HG03520 (cell line): ENCODE measurements at regions not wholly inside any gene's neighbourhood (a gene's known extent, or its start where the extent isn't known, plus 50 kb on each side); places are given as distances from the start of the nearest gene placed in this dataset.
"Not testable (repeated sequence)": the region's sequence is repeated elsewhere in the genome, so short reads cannot be mapped to it uniquely, and the experiment has no call there.

Source experiments
- ATAC-seq: cut with Tn5 transposase; IDR thresholded peaks from one replicate; pipeline ENCODE4 v1.9.1; 2021; ENCODE audit warnings: mild to moderate bottlenecking, moderate library complexity; ENCODE audit not compliant: unreplicated experiment

DNA sequence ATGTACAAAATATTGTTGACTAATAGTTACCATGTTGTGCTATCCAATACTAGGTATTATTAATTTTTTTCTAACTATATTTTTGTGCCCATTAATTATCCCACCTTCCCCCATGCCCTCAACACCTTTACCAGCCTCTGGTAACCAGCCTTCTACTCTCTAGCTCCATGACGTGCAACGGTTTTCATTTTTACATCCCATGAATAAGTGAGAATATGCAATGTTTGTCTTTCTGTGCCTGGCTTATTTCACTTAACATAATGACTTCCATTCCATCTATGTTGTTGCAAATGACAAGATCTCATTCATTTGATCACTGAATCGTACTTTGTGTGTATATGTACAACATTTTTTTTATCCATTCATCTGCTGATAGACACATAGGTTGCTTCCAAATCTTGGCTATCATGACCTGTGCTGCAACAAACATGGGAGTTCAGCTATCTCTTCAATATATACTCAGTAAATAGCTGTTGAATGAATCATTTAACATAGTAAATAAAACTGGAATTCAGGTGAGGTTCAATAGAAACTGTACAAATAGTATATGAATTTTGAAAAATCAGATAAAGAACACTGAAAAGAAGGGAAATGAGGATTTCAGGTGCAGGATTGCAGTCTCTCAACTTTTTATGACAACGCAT lies 509.0 kb upstream of the MIR17HG start:
- no peak for ATAC-seq

DNA sequence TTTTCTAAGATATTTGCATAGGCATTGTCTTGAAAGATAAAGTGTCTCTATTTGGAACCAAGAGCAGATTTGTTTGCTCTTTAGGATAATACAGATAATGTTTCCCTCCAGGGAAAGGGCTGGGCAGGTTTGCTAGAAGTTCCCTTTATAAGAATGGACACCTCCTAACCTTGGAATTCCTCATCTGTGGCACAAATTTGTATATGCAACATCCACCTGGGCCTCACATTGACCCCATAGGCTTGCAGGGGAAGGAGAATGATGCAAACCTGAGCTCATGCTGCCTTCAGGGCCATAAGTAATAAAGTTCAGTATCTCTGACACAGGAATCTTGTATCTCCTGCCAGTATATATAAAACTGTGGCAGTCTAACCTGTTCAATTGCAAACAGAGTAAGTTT lies 508.4 kb upstream of the MIR17HG start:
- no peak for ATAC-seq

DNA sequence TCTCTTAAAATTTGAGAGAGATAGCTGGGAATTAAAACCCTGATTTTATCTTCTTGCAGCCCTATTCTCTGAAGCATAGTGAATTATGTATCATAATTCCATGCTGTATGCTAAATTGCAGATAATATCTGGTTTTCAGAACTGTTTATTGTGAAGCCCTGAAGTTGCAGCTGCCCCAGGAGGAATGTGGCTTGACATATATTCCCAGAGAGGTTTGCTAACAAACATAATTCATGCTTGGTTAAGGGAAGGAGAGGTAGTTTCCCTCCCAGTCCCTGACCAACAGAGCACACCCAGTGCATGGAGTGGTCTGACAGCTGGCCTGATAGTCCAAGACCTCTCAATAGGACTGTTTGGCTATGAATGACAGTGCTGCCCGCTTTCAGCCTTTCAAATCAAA lies 500.6 kb upstream of the MIR17HG start:
- ATAC-seq: no peak

DNA sequence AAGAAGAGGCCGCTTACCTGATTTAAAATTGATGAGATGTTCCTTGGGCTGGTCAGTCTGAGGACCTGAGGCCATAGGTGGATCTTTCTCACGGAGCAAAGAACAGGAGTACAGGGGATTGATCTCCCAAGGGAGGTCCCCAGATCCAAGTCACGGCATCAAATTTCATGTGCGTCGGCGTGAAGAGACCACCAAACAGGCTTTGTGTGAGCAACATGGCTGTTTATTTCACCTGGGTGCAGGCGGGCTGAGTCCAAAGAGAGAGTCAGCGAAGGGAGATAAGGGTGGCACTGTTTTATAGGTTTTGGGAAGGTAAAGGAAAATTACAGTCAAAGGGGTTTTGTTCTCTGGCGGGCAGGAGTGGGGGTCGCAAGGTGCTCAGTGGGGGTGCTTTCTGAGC lies 493.8 kb upstream of the MIR17HG start:
- not testable (repeated sequence) for ATAC-seq

DNA sequence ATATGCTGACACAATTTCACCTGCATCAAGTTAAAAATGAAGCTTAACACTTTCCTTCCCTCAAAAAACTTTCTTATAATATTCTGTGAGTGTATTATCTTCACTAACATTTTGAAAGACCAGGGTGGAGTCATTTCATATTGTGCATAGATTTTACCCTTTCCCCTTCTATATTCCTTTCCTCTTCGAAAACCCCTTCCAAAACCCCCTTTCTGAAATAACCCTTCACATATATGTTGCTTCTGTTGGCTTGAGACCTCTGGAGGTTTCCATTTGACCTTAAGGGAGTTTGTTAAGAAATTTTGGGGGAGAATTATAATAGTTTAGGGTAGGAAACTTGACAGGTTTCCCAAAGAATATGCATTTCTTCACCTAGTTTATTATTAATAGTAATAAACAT lies 489.6 kb upstream of the MIR17HG start:
- ATAC-seq: no peak

DNA sequence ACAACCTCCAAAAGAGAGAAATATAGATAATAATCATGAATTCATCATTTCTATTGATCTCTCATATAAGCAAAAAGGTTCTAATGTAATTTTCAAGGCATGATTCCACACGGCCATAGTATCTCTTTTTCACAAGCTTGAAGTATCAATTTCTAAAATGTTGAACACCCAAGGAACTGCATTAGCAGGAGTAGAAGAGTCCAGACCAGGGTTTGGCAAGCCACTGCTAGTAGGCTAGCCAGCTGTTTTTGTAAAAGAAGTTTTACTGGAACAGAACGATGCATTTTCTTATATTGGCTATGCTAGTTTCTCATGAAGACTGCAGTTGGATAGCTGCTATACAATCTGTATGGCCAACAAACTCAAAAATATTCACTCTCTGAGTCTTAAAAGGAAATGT lies 481.5 kb upstream of the MIR17HG start:
- ATAC-seq: no peak

DNA sequence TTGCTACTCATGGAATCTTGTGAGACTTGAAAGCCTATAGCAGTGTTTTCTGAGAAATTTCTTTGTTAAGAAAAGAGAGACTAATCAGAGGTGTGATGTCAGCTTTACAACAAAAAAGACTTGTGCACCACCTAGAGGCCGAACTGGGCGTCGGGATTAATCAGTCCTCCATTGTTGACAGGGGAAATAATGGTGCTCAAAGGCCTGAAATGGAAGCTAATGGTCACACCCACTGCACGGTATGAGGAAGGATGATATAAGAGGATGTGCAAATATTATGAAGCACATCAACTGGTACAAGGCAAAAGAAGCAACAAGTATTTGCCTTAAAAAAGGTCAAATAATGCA lies 480.2 kb upstream of the MIR17HG start:
- ATAC-seq: peak; percentile 97

DNA sequence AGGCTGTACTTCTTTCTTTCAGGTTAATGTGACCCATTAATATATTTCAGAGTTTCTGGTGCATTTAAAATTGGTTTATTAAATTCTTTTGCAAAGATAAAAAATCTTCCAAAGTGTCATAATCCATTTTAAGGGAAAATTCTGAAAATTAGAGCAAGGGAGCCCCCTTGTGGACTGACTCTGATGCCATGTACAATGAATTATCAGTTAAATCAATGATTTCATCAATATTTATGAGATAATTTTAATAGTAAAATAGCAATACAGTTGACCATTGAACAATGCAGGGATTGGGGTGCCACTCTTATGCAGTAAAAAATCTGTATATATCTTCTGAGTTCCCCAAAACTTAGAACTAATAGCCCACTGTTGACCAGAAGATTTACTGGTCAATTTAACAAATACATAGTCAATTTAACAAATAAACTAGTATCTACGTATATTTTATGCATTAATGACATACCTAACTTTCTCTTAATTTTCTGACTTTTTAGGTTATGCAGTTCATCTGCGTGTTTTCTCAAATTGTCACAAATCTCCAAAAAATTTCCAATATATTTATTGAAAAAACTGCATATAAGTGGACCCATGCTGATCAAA lies 479.1 kb upstream of the MIR17HG start:
- ATAC-seq: no peak

DNA sequence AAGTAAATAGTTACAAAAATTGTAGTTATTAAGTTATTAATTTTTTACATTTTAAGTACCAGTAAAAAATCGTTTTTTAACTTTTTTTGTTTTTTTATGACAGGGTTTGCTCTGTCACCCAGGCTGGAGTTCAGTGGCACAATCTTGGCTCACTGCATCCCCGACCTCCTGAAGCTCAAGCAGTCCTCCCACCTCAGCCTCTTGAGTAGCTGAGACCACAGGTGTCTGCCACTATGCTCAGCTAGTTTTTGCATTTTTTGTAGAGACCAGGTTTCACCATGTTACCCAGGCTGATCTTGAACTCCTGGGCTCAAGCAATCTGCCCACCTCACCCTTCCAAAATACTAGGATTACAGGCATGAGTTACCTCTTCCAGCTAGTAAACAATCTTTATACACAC lies 477.9 kb upstream of the MIR17HG start:
- ATAC-seq: no peak

DNA sequence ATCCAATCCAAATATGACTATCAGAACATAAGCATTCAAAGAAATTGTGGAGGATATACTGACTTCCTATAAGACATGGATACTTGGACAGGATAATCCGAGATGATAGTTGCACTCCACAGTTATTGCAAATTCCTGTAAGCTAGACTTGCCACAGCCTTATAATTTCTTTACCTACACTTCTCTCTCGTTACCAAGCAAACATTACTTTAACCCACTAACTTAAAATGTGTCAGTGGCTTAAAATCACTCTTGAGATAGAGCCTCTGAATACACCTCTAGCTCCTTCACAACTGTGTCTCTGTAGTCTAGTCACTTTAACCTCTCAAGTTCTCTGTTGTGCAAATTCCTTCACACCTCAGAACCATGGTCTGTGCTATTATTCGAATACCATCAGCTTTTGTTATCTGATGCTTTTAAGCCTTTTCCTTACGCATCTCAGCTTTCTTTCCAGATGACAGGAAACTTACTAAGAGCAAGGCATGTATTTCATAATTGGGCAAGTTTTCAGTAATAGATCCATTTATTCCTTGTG lies 474.9 kb upstream of the MIR17HG start:
- no peak for ATAC-seq

DNA sequence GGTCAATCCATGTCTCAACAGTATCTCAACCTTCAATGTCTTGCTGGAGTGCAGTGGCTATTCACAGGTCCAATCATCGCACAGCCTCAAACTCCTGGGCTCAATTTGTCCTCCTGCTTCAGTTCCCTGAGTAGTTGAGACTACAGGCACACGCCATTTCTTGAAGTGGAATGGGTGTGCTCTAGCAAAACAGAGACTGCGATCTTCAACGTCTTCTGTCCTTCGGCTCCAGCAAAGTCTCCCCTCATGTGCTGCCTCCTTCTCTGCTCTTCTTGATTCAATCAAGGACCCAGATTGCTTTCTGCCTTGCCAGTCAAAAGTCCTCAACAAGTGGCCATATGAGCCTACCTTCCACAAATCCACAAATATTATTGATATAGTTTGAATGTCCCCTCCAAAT lies 466.7 kb upstream of the MIR17HG start:
- ATAC-seq: no peak

DNA sequence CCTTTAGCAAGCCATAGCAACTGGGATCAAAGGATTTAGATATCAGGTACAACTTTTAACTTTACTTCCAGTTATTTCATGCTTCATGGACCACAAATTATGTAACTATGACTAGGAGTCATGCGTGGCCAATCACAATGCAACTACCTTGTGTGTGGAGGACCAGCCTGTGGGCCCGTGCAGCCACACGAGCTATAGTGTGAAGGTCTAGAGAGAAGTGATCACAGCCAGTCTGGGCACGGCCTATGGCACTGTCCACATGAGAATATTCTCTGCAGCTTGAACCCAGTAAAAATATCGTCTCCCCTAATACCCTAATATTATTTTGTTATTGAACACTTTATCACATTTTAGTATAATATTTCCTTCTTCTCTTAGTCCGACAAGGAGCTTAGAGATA lies 464.9 kb upstream of the MIR17HG start:
- ATAC-seq: no peak

DNA sequence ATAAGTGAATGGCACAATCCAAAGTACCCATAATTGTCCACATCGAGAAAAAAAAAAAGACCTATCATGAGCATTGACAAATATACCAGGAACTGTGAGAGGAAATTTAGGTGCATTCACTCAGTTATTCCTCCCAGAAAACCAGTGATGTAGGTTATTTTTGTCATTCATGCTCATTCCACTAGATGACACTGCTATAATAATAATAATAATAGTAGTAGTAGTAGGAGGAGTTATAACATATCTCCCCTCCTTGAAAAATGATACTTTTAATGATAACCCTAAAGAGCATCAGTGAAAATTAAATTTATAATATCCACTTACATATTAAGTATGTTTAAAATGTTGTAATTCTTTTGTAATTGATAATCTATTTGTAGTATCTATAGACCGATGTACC lies 463.9 kb upstream of the MIR17HG start:
- no peak for ATAC-seq

DNA sequence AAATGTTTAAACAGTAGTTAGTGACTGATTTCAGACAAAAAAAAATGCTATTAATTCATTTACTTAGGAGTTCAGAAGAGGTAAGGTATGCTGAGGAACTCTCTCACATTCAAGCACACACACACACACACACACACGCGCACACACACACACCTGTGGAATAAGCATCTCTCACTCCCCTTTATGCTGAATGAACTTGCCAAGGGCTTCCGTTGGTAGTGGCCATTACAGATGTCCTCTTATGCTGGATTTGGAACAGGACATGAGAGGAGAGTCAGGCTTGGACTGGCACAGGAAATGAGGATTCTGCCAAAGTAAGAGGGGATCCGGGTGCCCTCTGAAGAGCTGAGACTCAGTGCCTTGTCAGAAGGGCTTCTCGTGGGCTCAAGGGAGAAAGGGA lies 463.4 kb upstream of the MIR17HG start:
- no peak for ATAC-seq

DNA sequence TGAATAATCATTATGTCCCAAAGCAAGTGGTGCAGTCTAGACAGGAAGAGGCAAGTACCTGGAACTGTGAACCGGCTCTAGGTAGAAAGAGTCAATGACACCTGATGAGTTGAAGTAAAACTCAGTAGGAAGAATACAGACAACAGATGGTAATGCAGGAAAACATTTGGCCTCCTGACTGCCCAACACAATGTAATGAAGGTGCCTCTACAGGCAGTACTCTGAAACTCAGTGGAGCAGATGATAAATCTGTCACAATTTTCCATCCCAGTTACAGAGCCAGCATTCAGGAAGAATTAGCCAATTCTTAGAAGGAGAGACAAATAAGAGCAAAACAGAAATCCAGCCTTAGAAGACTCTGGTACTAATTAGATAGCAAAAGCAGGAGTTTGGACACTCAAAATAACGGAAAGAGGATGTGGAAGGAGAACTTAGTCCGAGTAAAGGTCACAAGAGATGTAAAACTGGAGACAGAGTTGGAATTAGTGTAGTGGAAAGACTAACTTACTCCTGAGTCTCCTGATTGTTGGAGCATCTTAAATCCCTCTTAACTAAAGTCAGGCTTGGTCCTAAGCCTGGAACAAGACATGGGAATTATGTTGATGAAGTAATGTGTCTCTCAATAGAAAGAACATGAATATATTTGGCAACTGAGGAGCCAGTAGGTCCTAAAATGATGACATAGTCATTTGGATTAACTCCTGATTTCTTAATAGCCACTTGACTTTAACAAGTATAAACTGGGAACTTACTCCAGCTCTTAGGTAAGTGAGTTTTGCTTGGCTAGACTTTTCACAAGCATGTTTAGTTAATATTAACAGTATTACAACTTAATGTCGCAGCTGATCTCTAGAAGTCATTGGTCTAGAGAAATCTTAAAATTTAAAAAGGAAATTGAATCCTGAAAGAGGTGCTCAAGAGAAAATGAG lies 457.3 kb upstream of the MIR17HG start:
- no peak for ATAC-seq

DNA sequence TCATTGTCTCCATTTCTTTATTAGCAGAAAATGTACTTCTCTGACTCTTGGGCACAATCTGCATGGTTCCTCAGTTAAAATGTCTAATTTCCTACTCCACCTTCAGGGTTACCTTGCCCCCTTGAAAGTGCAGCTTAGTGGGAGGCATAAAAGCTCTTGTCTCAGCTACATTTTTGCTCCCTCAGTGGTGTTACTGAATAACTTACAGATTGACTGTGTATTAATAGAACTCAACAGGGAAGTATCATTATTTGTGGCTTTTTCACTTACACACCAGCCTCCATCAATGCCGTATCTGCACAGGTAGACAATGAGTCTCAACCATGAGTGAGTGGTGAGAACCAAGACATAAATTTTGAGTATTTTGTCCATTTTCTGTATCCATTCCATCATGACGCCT lies 456.2 kb upstream of the MIR17HG start:
- no peak for ATAC-seq

DNA sequence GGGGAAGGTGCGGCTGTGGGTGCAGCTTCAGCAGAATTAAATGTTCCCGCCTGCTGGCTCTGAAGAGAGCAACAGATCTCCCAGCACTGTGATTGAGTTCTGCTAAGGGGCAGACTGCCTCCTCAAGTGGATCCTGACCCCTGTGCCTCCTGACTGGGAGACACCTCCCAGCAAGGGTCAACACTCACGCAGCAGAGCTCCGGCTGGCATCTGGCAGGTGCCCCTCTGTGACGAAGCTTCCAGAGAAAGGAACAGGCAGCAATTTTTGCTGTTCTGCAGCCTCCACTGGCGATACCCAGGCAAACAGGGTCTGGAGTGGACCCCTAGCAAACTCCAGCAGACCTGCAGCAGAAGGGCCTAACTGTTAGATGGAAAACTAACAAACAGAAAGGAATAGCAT lies 454.3 kb upstream of the MIR17HG start:
- ATAC-seq: not testable (repeated sequence)

DNA sequence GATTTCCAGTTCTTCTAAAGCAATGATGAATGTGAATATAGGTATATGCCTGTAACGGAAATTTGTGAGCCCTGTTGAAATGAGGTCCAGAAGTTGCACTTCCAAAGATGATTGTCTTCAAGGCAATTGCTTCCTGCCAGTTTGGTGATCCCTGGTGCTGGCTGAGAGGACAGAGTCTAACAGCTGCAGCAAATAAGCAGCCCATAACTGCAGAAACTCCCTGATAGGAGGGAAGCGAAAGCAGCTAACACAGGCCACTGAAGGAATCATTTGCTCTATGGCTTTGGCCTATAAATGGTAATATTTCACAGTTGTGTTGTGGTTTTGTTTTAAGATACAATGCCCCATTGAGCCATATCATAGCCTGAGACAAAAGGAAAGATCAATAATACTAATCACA lies 451.5 kb upstream of the MIR17HG start:
- ATAC-seq: no peak

DNA sequence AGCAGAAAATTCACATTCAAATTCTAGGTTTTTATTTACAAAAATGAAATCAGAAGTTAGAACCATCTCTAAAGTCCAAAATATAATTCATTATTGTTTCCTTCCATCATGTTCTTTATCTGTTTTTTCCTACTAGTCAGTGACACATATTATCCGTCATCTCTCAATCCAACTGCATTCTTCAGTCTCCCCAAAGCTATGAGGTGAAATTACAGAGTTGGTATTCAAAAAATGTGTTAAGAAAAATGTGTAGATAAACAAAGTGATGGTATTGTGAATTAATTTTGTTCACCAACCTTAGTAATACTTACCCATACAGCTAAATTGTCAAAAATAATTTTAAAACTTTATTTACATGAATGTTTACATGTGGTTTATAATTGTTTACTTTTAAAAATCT lies 448.7 kb upstream of the MIR17HG start:
- no peak for ATAC-seq

DNA sequence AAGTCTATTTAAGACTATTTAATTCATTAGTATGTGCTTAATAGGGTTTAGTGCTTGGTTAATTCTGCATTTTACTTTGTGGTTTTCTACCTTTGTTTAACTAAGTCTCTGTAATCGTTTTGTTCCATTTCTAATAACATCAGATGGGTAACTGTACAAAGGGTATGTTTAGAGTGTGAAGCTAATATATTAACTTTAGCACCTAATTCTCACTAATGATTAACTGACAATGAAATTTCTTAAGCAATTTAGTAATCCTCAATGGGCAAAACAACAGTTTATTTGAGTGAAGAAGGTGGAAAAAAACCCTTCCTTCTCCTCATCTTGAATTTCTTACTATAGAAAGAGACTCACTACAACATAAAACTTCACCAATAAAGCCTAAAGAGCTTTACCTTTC lies 448.1 kb upstream of the MIR17HG start:
- ATAC-seq: no peak

DNA sequence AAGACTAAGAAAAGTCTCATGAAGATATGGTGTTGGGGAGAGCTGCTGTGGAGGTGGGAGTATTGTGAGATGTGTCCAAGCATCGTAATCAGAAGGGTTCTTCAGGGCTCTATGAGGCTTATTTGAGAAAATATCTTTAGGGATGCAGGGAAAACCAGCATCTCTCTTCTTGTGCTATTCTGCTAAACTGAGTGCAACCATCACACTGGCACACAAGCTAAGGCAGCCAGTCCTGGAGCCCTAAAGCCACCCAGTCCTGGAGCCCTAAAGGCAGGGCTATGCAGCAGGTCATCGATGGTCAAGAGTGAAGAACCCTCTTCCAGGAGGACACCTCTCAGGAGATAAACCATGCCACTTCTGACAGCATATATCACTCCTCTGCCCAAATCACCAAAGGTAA lies 445.2 kb upstream of the MIR17HG start:
- ATAC-seq: no peak

DNA sequence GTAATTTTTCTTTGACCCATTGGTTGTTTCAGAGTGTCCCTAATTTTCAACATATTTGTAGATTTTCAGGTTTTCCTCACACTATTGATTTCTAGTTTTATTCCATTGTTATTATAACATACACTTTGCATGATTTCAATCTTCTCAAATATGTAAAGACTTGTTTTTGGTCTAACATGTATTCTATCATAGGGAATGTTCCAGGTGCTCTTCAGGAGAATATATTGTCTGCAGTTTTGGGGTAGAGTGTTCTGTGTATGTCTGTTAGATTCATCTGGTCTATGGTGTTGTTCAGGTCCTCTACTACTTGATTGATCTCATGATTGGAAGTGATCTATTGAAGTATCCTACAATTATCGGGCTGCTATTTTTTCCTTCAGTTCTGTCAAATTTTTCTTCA lies 440.9 kb upstream of the MIR17HG start:
- ATAC-seq: no peak
